ENCODE measurements at regions not wholly inside any gene's neighbourhood (a gene's known extent, or its start where the extent isn't known, plus 50 kb on each side); places are given as distances from the start of the nearest gene placed in this dataset.

- Histone ChIP-seq H3K27me3 (replicated peaks; ENCODE audit: control insufficient read depth, insufficient read depth, low read length) (no peaks in the 10 kb centered on the region), H3K36me3 (ENCODE audit: control insufficient read depth, insufficient read depth, low read length, severe bottlenecking) (no peaks in the 10 kb centered on the region), H3K4me3 (ENCODE audit: low read length) (no peak overlapping the region), H3K9me3 (ENCODE audit: control insufficient read depth, low read length) (no peaks in the 10 kb centered on the region), H3K9ac (ENCODE audit: low read length) (no peak overlapping the region), H3K4me1 (ENCODE audit: control insufficient read depth, insufficient read depth, low read length) (no peaks in the 10 kb centered on the region)
- DNase-seq (ENCODE audit: low read depth), result no peak
Measured at GRCh38 chrX:34576864-34577263, 80.2 kb downstream of the TMEM47 start.

- no peak overlapping the region for H3K9ac ChIP-seq (ENCODE audit: low read length)
- no peaks in the 10 kb centered on the region for H3K9me3 ChIP-seq (ENCODE audit: control insufficient read depth, low read length)
- H3K27me3 ChIP-seq (replicated peaks; ENCODE audit: control insufficient read depth, insufficient read depth, low read length), result no peaks in the 10 kb centered on the region
- no peaks in the 10 kb centered on the region for H3K36me3 ChIP-seq (ENCODE audit: control insufficient read depth, insufficient read depth, low read length, severe bottlenecking)
- H3K4me3 ChIP-seq (ENCODE audit: low read length), result no peak overlapping the region
- no peaks in the 10 kb centered on the region for H3K4me1 ChIP-seq (ENCODE audit: control insufficient read depth, insufficient read depth, low read length)
- DNase-seq (ENCODE audit: low read depth), result no peak
Measured at GRCh38 chrX:34565981-34566380, 91.1 kb downstream of the TMEM47 start.

DNA sequence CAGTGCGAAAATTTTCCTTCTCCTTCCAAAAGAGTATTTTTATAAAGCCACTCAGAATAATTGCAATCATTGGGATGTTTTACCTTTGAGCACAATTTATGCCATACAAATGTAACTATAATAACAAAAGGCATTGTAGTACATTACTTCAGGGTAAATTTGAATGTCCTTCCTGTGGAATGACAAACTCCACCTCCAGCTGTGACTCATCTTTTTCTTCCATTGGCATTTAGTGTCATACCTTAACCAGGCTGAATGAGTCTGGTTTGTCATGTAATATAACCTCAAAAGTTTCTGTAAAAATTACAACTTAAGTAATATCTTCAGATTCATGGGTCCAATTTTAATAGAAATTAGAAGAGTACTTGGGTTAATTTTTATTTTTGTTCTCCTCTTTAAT, 93.3 kb downstream of the TMEM47 start:
- Histone ChIP-seq H3K27me3 (replicated peaks; ENCODE audit: control insufficient read depth, insufficient read depth, low read length) (no peaks in the 10 kb centered on the region), H3K4me3 (ENCODE audit: low read length) (no peak overlapping the region), H3K36me3 (ENCODE audit: control insufficient read depth, insufficient read depth, low read length, severe bottlenecking) (no peaks in the 10 kb centered on the region), H3K9ac (ENCODE audit: low read length) (no peak overlapping the region), H3K9me3 (ENCODE audit: control insufficient read depth, low read length) (no peaks in the 10 kb centered on the region), H3K4me1 (ENCODE audit: control insufficient read depth, insufficient read depth, low read length) (no peaks in the 10 kb centered on the region)
- DNase-seq (ENCODE audit: low read depth), result no peak

DNA sequence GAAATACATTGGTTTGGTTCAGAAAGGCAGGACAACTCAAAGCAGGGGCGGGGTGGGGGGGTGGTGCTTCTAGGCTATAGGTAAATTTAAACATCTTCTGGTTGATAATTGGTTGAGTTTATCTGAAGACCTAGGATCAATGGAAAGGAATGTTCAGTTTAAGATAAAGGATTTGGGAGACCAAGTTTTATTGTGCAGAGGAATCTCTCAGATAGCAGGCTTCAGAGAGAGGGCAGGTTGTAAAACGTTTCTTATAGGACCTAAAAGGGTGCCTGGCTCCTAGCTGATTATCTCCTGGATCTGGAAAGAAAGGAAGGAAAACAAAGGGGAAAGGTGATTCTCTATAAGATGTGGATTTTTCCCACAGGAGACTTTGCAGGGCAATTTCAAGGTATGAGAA, 94.0 kb downstream of the TMEM47 start:
- no peak for DNase-seq (ENCODE audit: low read depth)

DNA sequence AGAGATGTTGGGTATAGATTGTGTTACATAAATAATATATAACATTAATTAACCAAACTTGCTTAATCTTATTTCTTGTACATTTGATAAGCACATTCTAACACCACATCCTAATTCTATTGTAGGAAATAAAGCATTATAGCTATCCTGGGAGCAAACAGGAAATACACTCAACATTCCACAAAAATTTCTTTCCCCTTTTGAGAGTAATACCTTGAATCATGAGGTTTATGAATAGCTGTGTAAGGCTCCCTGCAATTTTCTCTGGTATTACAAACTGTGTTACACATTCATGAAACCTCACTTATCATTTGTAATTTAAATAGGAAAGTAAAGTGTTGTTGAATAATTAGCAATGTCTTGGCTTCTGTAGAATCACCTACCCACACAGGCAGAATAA, 95.1 kb downstream of the TMEM47 start:
- Histone ChIP-seq H3K36me3 (ENCODE audit: control insufficient read depth, insufficient read depth, low read length, severe bottlenecking) (no peaks in the 10 kb centered on the region), H3K4me1 (ENCODE audit: control insufficient read depth, insufficient read depth, low read length) (no peaks in the 10 kb centered on the region), H3K27me3 (replicated peaks; ENCODE audit: control insufficient read depth, insufficient read depth, low read length) (no peaks in the 10 kb centered on the region), H3K4me3 (ENCODE audit: low read length) (no peak overlapping the region), H3K9ac (ENCODE audit: low read length) (no peak overlapping the region), H3K9me3 (ENCODE audit: control insufficient read depth, low read length) (peaks cover under 1% of the 10 kb centered on the region)
- no peak for DNase-seq (ENCODE audit: low read depth)

More for the DNA sequence above, 94.0 kb downstream of the TMEM47 start:
- no peak overlapping the region for H3K4me3 ChIP-seq (ENCODE audit: low read length)
- H3K4me1 ChIP-seq (ENCODE audit: control insufficient read depth, insufficient read depth, low read length), result no peaks in the 10 kb centered on the region
- H3K27me3 ChIP-seq (replicated peaks; ENCODE audit: control insufficient read depth, insufficient read depth, low read length), result no peaks in the 10 kb centered on the region
- H3K9ac ChIP-seq (ENCODE audit: low read length), result no peak overlapping the region
- H3K9me3 ChIP-seq (ENCODE audit: control insufficient read depth, low read length), result no peaks in the 10 kb centered on the region
- no peaks in the 10 kb centered on the region for H3K36me3 ChIP-seq (ENCODE audit: control insufficient read depth, insufficient read depth, low read length, severe bottlenecking)

- Histone ChIP-seq H3K4me1 (ENCODE audit: control insufficient read depth, insufficient read depth, low read length) (no peaks in the 10 kb centered on the region), H3K9ac (ENCODE audit: low read length) (no peak overlapping the region), H3K4me3 (ENCODE audit: low read length) (no peak overlapping the region), H3K36me3 (ENCODE audit: control insufficient read depth, insufficient read depth, low read length, severe bottlenecking) (no peaks in the 10 kb centered on the region), H3K27me3 (replicated peaks; ENCODE audit: control insufficient read depth, insufficient read depth, low read length) (no peaks in the 10 kb centered on the region), H3K9me3 (ENCODE audit: control insufficient read depth, low read length) (peaks cover 11% of the 10 kb centered on the region)
- DNase-seq (ENCODE audit: low read depth), result no peak
Measured at GRCh38 chrX:34560180-34560579, 96.9 kb downstream of the TMEM47 start.

DNA sequence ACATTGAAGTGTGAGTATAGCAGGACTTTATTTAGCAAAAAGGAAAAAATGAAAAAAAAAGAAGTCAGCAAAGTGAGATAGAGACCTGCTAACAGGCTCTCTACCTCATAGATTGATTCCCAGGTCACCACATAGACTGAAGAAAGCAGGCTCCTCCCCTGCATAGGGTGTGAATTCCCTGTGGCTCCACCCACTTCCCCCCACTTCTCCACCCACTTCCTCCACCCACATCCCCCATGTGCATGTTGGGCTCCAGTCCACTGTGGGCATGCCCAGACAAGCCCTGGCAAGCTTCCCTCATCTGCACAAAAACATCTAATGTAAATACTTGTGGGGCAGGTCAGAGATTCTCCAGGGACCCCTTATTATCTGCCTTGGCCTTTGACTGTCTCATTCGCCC, 97.8 kb downstream of the TMEM47 start:
- no peak for DNase-seq (ENCODE audit: low read depth)
- H3K27me3 ChIP-seq (replicated peaks; ENCODE audit: control insufficient read depth, insufficient read depth, low read length), result no peaks in the 10 kb centered on the region

GRCh38 chrX:34557733-34558132, 99.4 kb downstream of the TMEM47 start:
- H3K4me3 ChIP-seq (ENCODE audit: low read length), result no peak overlapping the region
- no peaks in the 10 kb centered on the region for H3K36me3 ChIP-seq (ENCODE audit: control insufficient read depth, insufficient read depth, low read length, severe bottlenecking)
- peaks cover 11% of the 10 kb centered on the region for H3K9me3 ChIP-seq (ENCODE audit: control insufficient read depth, low read length)
- no peak for DNase-seq (ENCODE audit: low read depth)
- no peak overlapping the region for H3K9ac ChIP-seq (ENCODE audit: low read length)
- no peaks in the 10 kb centered on the region for H3K27me3 ChIP-seq (replicated peaks; ENCODE audit: control insufficient read depth, insufficient read depth, low read length)
- H3K4me1 ChIP-seq (ENCODE audit: control insufficient read depth, insufficient read depth, low read length), result no peaks in the 10 kb centered on the region

More for the DNA sequence above, 97.8 kb downstream of the TMEM47 start:
- H3K9me3 ChIP-seq (ENCODE audit: control insufficient read depth, low read length), result peaks cover 11% of the 10 kb centered on the region
- no peaks in the 10 kb centered on the region for H3K36me3 ChIP-seq (ENCODE audit: control insufficient read depth, insufficient read depth, low read length, severe bottlenecking)
- H3K4me3 ChIP-seq (ENCODE audit: low read length), result no peak overlapping the region
- no peak overlapping the region for H3K9ac ChIP-seq (ENCODE audit: low read length)
- H3K4me1 ChIP-seq (ENCODE audit: control insufficient read depth, insufficient read depth, low read length), result no peaks in the 10 kb centered on the region

- Histone ChIP-seq H3K27me3 (replicated peaks; ENCODE audit: control insufficient read depth, insufficient read depth, low read length) (no peaks in the 10 kb centered on the region), H3K4me1 (ENCODE audit: control insufficient read depth, insufficient read depth, low read length) (no peaks in the 10 kb centered on the region), H3K9ac (ENCODE audit: low read length) (no peak overlapping the region), H3K9me3 (ENCODE audit: control insufficient read depth, low read length) (peaks cover 11% of the 10 kb centered on the region), H3K4me3 (ENCODE audit: low read length) (no peak overlapping the region), H3K36me3 (ENCODE audit: control insufficient read depth, insufficient read depth, low read length, severe bottlenecking) (no peaks in the 10 kb centered on the region)
- DNase-seq (ENCODE audit: low read depth), result no peak
Measured at GRCh38 chrX:34555481-34555880, 101.6 kb downstream of the TMEM47 start.

DNA sequence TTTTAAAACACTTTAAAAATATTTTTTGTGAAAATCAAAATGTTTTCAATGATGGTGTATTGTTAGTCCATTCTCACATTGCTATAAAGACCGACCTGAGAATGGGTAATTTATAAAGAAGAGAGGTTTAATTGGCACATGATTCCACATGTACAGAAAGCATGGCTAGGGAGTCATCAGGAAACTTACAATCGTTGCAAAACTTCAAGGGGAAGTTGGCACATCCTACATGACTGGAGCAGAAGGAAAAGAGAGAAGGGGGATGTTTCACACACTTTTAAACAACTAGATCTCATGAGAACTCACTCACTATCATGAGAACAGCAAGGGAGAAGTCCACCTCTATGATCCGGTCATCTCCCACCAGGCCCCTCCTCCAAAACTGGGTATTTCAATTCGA, 110.7 kb downstream of the TMEM47 start:
- DNase-seq (ENCODE audit: low read depth), result peak; percentile 26
- H3K36me3 ChIP-seq (ENCODE audit: control insufficient read depth, insufficient read depth, low read length, severe bottlenecking), result no peaks in the 10 kb centered on the region
- H3K4me3 ChIP-seq (ENCODE audit: low read length), result no peak overlapping the region
- no peaks in the 10 kb centered on the region for H3K9me3 ChIP-seq (ENCODE audit: control insufficient read depth, low read length)
- H3K4me1 ChIP-seq (ENCODE audit: control insufficient read depth, insufficient read depth, low read length), result no peaks in the 10 kb centered on the region
- no peak overlapping the region for H3K9ac ChIP-seq (ENCODE audit: low read length)
- peaks cover 2% of the 10 kb centered on the region for H3K27me3 ChIP-seq (replicated peaks; ENCODE audit: control insufficient read depth, insufficient read depth, low read length)

DNA sequence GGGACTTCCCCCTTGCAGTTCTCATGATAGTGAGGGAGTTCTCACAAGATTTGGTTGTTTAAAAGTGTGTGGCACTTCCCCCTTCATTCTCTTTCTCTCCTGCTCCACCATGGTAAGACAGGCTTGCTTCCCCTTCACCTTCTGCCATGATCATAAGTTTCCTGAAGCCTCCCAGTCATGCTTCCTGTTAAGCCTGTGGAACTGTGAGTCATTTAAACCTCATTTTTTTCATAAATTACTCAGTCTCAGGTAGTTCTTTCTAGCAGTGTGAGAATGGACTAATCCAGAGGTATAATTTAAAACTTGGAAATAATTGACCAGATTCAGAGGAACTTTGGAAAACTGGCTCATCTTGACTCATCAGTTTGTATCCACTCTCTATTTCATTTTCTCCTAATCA, 129.0 kb downstream of the TMEM47 start:
- Histone ChIP-seq H3K9ac (ENCODE audit: low read length) (no peak overlapping the region), H3K9me3 (ENCODE audit: control insufficient read depth, low read length) (no peaks in the 10 kb centered on the region), H3K36me3 (ENCODE audit: control insufficient read depth, insufficient read depth, low read length, severe bottlenecking) (no peaks in the 10 kb centered on the region), H3K4me3 (ENCODE audit: low read length) (no peak overlapping the region), H3K4me1 (ENCODE audit: control insufficient read depth, insufficient read depth, low read length) (no peaks in the 10 kb centered on the region), H3K27me3 (replicated peaks; ENCODE audit: control insufficient read depth, insufficient read depth, low read length) (no peaks in the 10 kb centered on the region)
- no peak for DNase-seq (ENCODE audit: low read depth)

GRCh38 chrX:34521563-34521962, 135.5 kb downstream of the TMEM47 start:
- no peaks in the 10 kb centered on the region for H3K9me3 ChIP-seq (ENCODE audit: control insufficient read depth, low read length)
- no peak for DNase-seq (ENCODE audit: low read depth)

More at GRCh38 chrX:34521563-34521962, 135.5 kb downstream of the TMEM47 start:
- no peaks in the 10 kb centered on the region for H3K4me1 ChIP-seq (ENCODE audit: control insufficient read depth, insufficient read depth, low read length)
- H3K27me3 ChIP-seq (replicated peaks; ENCODE audit: control insufficient read depth, insufficient read depth, low read length), result no peaks in the 10 kb centered on the region
- no peak overlapping the region for H3K9ac ChIP-seq (ENCODE audit: low read length)
- no peak overlapping the region for H3K4me3 ChIP-seq (ENCODE audit: low read length)
- H3K36me3 ChIP-seq (ENCODE audit: control insufficient read depth, insufficient read depth, low read length, severe bottlenecking), result no peaks in the 10 kb centered on the region

All from adipocyte (in vitro differentiated cells).